ENCODE measurements at regions not wholly inside any gene's neighbourhood (a gene's known extent, or its start where the extent isn't known, plus 50 kb on each side); places are given as distances from the start of the nearest gene placed in this dataset.

DNA sequence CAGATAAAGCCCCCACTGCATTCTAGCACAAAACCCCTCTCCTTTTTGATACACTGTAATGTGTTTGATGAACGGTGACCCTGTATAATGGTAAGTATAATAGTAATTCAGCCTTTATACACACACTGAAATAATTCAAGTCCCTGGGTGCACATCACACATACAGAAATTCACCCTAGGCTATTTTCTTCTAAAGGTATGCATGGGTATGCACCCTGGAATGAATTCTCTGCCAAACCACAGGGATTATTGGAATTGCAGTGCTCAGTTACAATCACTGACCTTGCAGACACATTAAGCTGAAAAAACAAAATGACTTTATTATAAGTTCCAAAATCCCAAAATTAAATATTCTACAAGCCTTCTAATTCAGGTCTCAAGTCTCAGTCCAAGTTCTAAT is 245.9 kb upstream of the FAT3 start:
- TF ChIP-seq POLR2A (IDR thresholded peaks at IDR 0.05; ENCODE audit: low read depth) (no peak), EP300 (IDR thresholded peaks at IDR 0.05) (no peak)
- TF ChIP-seq, protein P1, sequence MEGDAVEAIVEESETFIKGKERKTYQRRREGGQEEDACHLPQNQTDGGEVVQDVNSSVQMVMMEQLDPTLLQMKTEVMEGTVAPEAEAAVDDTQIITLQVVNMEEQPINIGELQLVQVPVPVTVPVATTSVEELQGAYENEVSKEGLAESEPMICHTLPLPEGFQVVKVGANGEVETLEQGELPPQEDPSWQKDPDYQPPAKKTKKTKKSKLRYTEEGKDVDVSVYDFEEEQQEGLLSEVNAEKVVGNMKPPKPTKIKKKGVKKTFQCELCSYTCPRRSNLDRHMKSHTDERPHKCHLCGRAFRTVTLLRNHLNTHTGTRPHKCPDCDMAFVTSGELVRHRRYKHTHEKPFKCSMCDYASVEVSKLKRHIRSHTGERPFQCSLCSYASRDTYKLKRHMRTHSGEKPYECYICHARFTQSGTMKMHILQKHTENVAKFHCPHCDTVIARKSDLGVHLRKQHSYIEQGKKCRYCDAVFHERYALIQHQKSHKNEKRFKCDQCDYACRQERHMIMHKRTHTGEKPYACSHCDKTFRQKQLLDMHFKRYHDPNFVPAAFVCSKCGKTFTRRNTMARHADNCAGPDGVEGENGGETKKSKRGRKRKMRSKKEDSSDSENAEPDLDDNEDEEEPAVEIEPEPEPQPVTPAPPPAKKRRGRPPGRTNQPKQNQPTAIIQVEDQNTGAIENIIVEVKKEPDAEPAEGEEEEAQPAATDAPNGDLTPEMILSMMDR (IDR thresholded peaks at IDR 0.05): no peak
